Gastroesophageal sphincter (tissue), 3 donors: ENCODE measurements at regions not wholly inside any gene's neighbourhood (a gene's known extent, or its start where the extent isn't known, plus 50 kb on each side); places are given as distances from the start of the nearest gene placed in this dataset.

Experiments used
- EP300 ChIP-seq: sonication (generic); formaldehyde crosslinking; IDR thresholded peaks from one replicate; pipeline ENCODE4 v1.6.1; 2017; ENCODE audit warnings: antibody characterized with exemption, mild to moderate bottlenecking
- POLR2A ChIP-seq, 2 donors: fragments of 450-650 bp; IDR thresholded peaks; one replicate each; pipeline ENCODE4 v1.6.1; 2017; ENCODE audit warnings: antibody characterized with exemption in 2 of 2, mild to moderate bottlenecking in 2 of 2, moderate library complexity in 1 of 2
- POLR2AphosphoS5 ChIP-seq: sonication (generic); formaldehyde crosslinking; IDR thresholded peaks from one replicate; pipeline ENCODE4 v1.6.1; 2017; ENCODE audit warnings: antibody characterized with exemption
- TF ChIP-seq, protein P1 (sequence below), 4 experiments: fragments of 200-600 bp in 2 of 4; fragments of 450-650 bp in 2 of 4; sonication (generic) in 1 of 4; IDR thresholded peaks; one replicate each; pipeline ENCODE4 v1.5.1; 2017 to 2019; ENCODE audit warnings: antibody characterized with exemption in 4 of 4, mild to moderate bottlenecking in 2 of 4, moderate library complexity in 2 of 4

GRCh38 chr5:158559066-158559465, 540.6 kb downstream of the EBF1 start:
- TF ChIP-seq EP300 = no peak
- no peak for TF ChIP-seq POLR2A (IDR thresholded peaks at IDR 0.05)
- TF ChIP-seq, protein P1, sequence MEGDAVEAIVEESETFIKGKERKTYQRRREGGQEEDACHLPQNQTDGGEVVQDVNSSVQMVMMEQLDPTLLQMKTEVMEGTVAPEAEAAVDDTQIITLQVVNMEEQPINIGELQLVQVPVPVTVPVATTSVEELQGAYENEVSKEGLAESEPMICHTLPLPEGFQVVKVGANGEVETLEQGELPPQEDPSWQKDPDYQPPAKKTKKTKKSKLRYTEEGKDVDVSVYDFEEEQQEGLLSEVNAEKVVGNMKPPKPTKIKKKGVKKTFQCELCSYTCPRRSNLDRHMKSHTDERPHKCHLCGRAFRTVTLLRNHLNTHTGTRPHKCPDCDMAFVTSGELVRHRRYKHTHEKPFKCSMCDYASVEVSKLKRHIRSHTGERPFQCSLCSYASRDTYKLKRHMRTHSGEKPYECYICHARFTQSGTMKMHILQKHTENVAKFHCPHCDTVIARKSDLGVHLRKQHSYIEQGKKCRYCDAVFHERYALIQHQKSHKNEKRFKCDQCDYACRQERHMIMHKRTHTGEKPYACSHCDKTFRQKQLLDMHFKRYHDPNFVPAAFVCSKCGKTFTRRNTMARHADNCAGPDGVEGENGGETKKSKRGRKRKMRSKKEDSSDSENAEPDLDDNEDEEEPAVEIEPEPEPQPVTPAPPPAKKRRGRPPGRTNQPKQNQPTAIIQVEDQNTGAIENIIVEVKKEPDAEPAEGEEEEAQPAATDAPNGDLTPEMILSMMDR (IDR thresholded peaks at IDR 0.05) = no peak
- no peak for TF ChIP-seq POLR2AphosphoS5
